ENCODE measurements at regions not wholly inside any gene's neighbourhood (a gene's known extent, or its start where the extent isn't known, plus 50 kb on each side); places are given as distances from the start of the nearest gene placed in this dataset.
A peak's percentile ranks its signal among the peaks of the same experiment; 100 is the strongest.

GRCh38 chr16:27717726-27718125, 167.8 kb downstream of the KATNIP start:
- WGBS, 2 experiments (ENCODE audit: insufficient coverage in 2 of 2), result 100% methylated on average over 2 of the region's 2 CpGs; no CpG with 5 or more reads in 1 of the 2 experiments
- peak overlapping the region; percentile 85 for H3K27ac ChIP-seq (ENCODE audit: low read depth, low read length, severe bottlenecking)
- peaks cover 10% of the 10 kb centered on the region for H3K36me3 ChIP-seq (ENCODE audit: control insufficient read depth, insufficient read depth, low read length)
- H3K4me3 ChIP-seq (ENCODE audit: extremely low read depth, insufficient read depth, low read length, poor library complexity, severe bottlenecking), result no peak overlapping the region
- no peaks in the 10 kb centered on the region for H3K9me3 ChIP-seq (ENCODE audit: control insufficient read depth, low read length)
- peaks cover 7% of the 10 kb centered on the region for H3K4me1 ChIP-seq (ENCODE audit: control insufficient read depth, insufficient read depth, low read length, poor library complexity, severe bottlenecking)

- H3K27ac ChIP-seq (ENCODE audit: low read depth, low read length, severe bottlenecking), result peak overlapping the region; percentile 85
- H3K36me3 ChIP-seq (ENCODE audit: control insufficient read depth, insufficient read depth, low read length), result peaks cover 15% of the 10 kb centered on the region
- no peak overlapping the region for H3K4me3 ChIP-seq (ENCODE audit: extremely low read depth, insufficient read depth, low read length, poor library complexity, severe bottlenecking)
- peaks cover 8% of the 10 kb centered on the region for H3K4me1 ChIP-seq (ENCODE audit: control insufficient read depth, insufficient read depth, low read length, poor library complexity, severe bottlenecking)
- WGBS, 2 experiments (ENCODE audit: insufficient coverage in 2 of 2), result 59 to 62% methylated on average over 2 to 10 of the region's 15 CpGs
- no peaks in the 10 kb centered on the region for H3K9me3 ChIP-seq (ENCODE audit: control insufficient read depth, low read length)
These were observed 168.5 kb downstream of the KATNIP start for GRCh38 chr16:27718201-27719105.

- Histone ChIP-seq H3K9me3 (ENCODE audit: control insufficient read depth, low read length) (no peaks in the 10 kb centered on the region), H3K36me3 (ENCODE audit: control insufficient read depth, insufficient read depth, low read length) (peaks cover 15% of the 10 kb centered on the region), H3K4me1 (ENCODE audit: control insufficient read depth, insufficient read depth, low read length, poor library complexity, severe bottlenecking) (peaks cover 14% of the 10 kb centered on the region), H3K4me3 (ENCODE audit: extremely low read depth, insufficient read depth, low read length, poor library complexity, severe bottlenecking) (no peak overlapping the region), H3K27ac (ENCODE audit: low read depth, low read length, severe bottlenecking) (peak overlapping the region; percentile 85)
- WGBS, 2 experiments (ENCODE audit: insufficient coverage in 2 of 2), result 100% methylated on average over 1 of the region's 3 CpGs; no CpG with 5 or more reads in 1 of the 2 experiments
These were observed 169.1 kb downstream of the KATNIP start for GRCh38 chr16:27719106-27719445.

- Histone ChIP-seq H3K4me3 (ENCODE audit: extremely low read depth, insufficient read depth, low read length, poor library complexity, severe bottlenecking) (no peak overlapping the region), H3K4me1 (ENCODE audit: control insufficient read depth, insufficient read depth, low read length, poor library complexity, severe bottlenecking) (peaks cover 19% of the 10 kb centered on the region), H3K36me3 (ENCODE audit: control insufficient read depth, insufficient read depth, low read length) (peaks cover 20% of the 10 kb centered on the region), H3K9me3 (ENCODE audit: control insufficient read depth, low read length) (no peaks in the 10 kb centered on the region), H3K27ac (ENCODE audit: low read depth, low read length, severe bottlenecking) (peak overlapping the region; percentile 36)
- 82 to 86% methylated on average over 15 to 19 of the region's 20 CpGs for WGBS, 2 experiments (ENCODE audit: insufficient coverage in 2 of 2)
These were observed 171.0 kb downstream of the KATNIP start for GRCh38 chr16:27720731-27721530.

- Histone ChIP-seq H3K4me1 (ENCODE audit: control insufficient read depth, insufficient read depth, low read length, poor library complexity, severe bottlenecking) (peaks cover 19% of the 10 kb centered on the region), H3K9me3 (ENCODE audit: control insufficient read depth, low read length) (no peaks in the 10 kb centered on the region), H3K4me3 (ENCODE audit: extremely low read depth, insufficient read depth, low read length, poor library complexity, severe bottlenecking) (no peak overlapping the region), H3K36me3 (ENCODE audit: control insufficient read depth, insufficient read depth, low read length) (peaks cover 27% of the 10 kb centered on the region), H3K27ac (ENCODE audit: low read depth, low read length, severe bottlenecking) (peak overlapping the region; percentile 36)
- WGBS, 2 experiments (ENCODE audit: insufficient coverage in 2 of 2), result 82 to 84% methylated on average over 10 of the region's 10 CpGs
These were observed 171.7 kb downstream of the KATNIP start for GRCh38 chr16:27721531-27722181.

GRCh38 chr16:27722207-27722606, 172.3 kb downstream of the KATNIP start:
- Histone ChIP-seq H3K27ac (ENCODE audit: low read depth, low read length, severe bottlenecking) (no peak overlapping the region), H3K36me3 (ENCODE audit: control insufficient read depth, insufficient read depth, low read length) (peaks cover 27% of the 10 kb centered on the region), H3K9me3 (ENCODE audit: control insufficient read depth, low read length) (no peaks in the 10 kb centered on the region), H3K4me3 (ENCODE audit: extremely low read depth, insufficient read depth, low read length, poor library complexity, severe bottlenecking) (no peak overlapping the region), H3K4me1 (ENCODE audit: control insufficient read depth, insufficient read depth, low read length, poor library complexity, severe bottlenecking) (peaks cover 19% of the 10 kb centered on the region)
- WGBS, 2 experiments (ENCODE audit: insufficient coverage in 2 of 2), result 100% methylated on average over 1 of the region's 1 CpG; no CpG with 5 or more reads in 1 of the 2 experiments

- Histone ChIP-seq H3K36me3 (ENCODE audit: control insufficient read depth, insufficient read depth, low read length) (peaks cover 27% of the 10 kb centered on the region), H3K4me3 (ENCODE audit: extremely low read depth, insufficient read depth, low read length, poor library complexity, severe bottlenecking) (no peak overlapping the region), H3K27ac (ENCODE audit: low read depth, low read length, severe bottlenecking) (no peak overlapping the region), H3K4me1 (ENCODE audit: control insufficient read depth, insufficient read depth, low read length, poor library complexity, severe bottlenecking) (peaks cover 19% of the 10 kb centered on the region), H3K9me3 (ENCODE audit: control insufficient read depth, low read length) (no peaks in the 10 kb centered on the region)
- 89 to 92% methylated on average over 5 to 6 of the region's 7 CpGs for WGBS, 2 experiments (ENCODE audit: insufficient coverage in 2 of 2)
These were observed 173.0 kb downstream of the KATNIP start for GRCh38 chr16:27722892-27723450.

GRCh38 chr16:27723711-27724481, 174.0 kb downstream of the KATNIP start:
- H3K4me1 ChIP-seq (ENCODE audit: control insufficient read depth, insufficient read depth, low read length, poor library complexity, severe bottlenecking), result peaks cover 19% of the 10 kb centered on the region
- no peak overlapping the region for H3K27ac ChIP-seq (ENCODE audit: low read depth, low read length, severe bottlenecking)
- peaks cover 30% of the 10 kb centered on the region for H3K36me3 ChIP-seq (ENCODE audit: control insufficient read depth, insufficient read depth, low read length)
- no peak overlapping the region for H3K4me3 ChIP-seq (ENCODE audit: extremely low read depth, insufficient read depth, low read length, poor library complexity, severe bottlenecking)
- WGBS, 2 experiments (ENCODE audit: insufficient coverage in 2 of 2), result 88 to 89% methylated on average over 5 to 13 of the region's 15 CpGs
- H3K9me3 ChIP-seq (ENCODE audit: control insufficient read depth, low read length), result no peaks in the 10 kb centered on the region

- H3K36me3 ChIP-seq (ENCODE audit: control insufficient read depth, insufficient read depth, low read length), result peaks cover 30% of the 10 kb centered on the region
These were observed 174.7 kb downstream of the KATNIP start for GRCh38 chr16:27724482-27725235.

More at GRCh38 chr16:27724482-27725235, 174.7 kb downstream of the KATNIP start:
- Histone ChIP-seq H3K9me3 (ENCODE audit: control insufficient read depth, low read length) (no peaks in the 10 kb centered on the region), H3K27ac (ENCODE audit: low read depth, low read length, severe bottlenecking) (no peak overlapping the region), H3K4me1 (ENCODE audit: control insufficient read depth, insufficient read depth, low read length, poor library complexity, severe bottlenecking) (peaks cover 19% of the 10 kb centered on the region), H3K4me3 (ENCODE audit: extremely low read depth, insufficient read depth, low read length, poor library complexity, severe bottlenecking) (no peak overlapping the region)
- 92 to 100% methylated on average over 2 to 5 of the region's 8 CpGs for WGBS, 2 experiments (ENCODE audit: insufficient coverage in 2 of 2)
